SJSA1 (cell line): ENCODE measurements at regions not wholly inside any gene's neighbourhood (a gene's known extent, or its start where the extent isn't known, plus 50 kb on each side); places are given as distances from the start of the nearest gene placed in this dataset.
"Not testable (repeated sequence)": the region's sequence is repeated elsewhere in the genome, so short reads cannot be mapped to it uniquely, and the experiment has no call there.

Experiments used
- DNase-seq, 2 experiments: peaks; one replicate each; pipeline ENCODE4 v3.0.0-alpha.2; 2015 to 2020; ENCODE audit warnings: low spot score in 2 of 2, low read depth in 1 of 2
- H3K27ac ChIP-seq: fragments of 250-450 bp; sonication (Bioruptor Pico); 2 replicates; pipeline ENCODE4 v1.5.1; 2020; ENCODE audit warnings: mild to moderate bottlenecking, moderate library complexity
- H3K27me3 ChIP-seq: fragments of 250-450 bp; sonication (Bioruptor Pico); replicated peaks from 2 replicates; pipeline ENCODE4 v1.5.1; 2020; ENCODE audit warnings: mild to moderate bottlenecking, moderate library complexity
- H3K36me3 ChIP-seq: fragments of 250-450 bp; sonication (Bioruptor Pico); 2 replicates; pipeline ENCODE4 v1.5.1; 2020; ENCODE audit warnings: mild to moderate bottlenecking
- H3K4me1 ChIP-seq: fragments of 250-450 bp; sonication (Bioruptor Pico); replicated peaks from 2 replicates; pipeline ENCODE4 v1.6.1; 2021; ENCODE audit warnings: mild to moderate bottlenecking
- H3K4me3 ChIP-seq: fragments of 250-450 bp; sonication (Bioruptor Pico); 2 replicates; pipeline ENCODE4 v1.5.1; 2020; ENCODE audit warnings: mild to moderate bottlenecking
- H3K9me3 ChIP-seq: fragments of 250-450 bp; sonication (Bioruptor Pico); replicated peaks from 2 replicates; pipeline ENCODE4 v1.5.1; 2020; ENCODE audit warnings: mild to moderate bottlenecking

- H3K36me3 ChIP-seq, result no peaks in the 10 kb centered on the region
- H3K4me3 ChIP-seq, result no peak overlapping the region
- peak overlapping the region; percentile 85 for H3K27ac ChIP-seq
- no peaks in the 10 kb centered on the region for H3K27me3 ChIP-seq
- DNase-seq, result peak; percentile 60 to 75
- H3K9me3 ChIP-seq, result no peaks in the 10 kb centered on the region
- H3K4me1 ChIP-seq, result peaks cover 22% of the 10 kb centered on the region
Observed at GRCh38 chr7:81111358-81111757, 192.5 kb upstream of the SEMA3C start.

GRCh38 chr7:81110673-81111072 lies 191.8 kb upstream of the SEMA3C start:
- DNase-seq, result no peak
- no peaks in the 10 kb centered on the region for H3K27me3 ChIP-seq
- no peaks in the 10 kb centered on the region for H3K36me3 ChIP-seq
- H3K4me1 ChIP-seq, result peaks cover 22% of the 10 kb centered on the region
- H3K27ac ChIP-seq, result peak overlapping the region; percentile 85
- H3K9me3 ChIP-seq, result no peaks in the 10 kb centered on the region
- no peak overlapping the region for H3K4me3 ChIP-seq

GRCh38 chr7:81098213-81098612 lies 179.4 kb upstream of the SEMA3C start:
- no peak for DNase-seq
- no peaks in the 10 kb centered on the region for H3K36me3 ChIP-seq
- peaks cover 6% of the 10 kb centered on the region for H3K4me1 ChIP-seq
- H3K9me3 ChIP-seq, result no peaks in the 10 kb centered on the region
- H3K27me3 ChIP-seq, result no peaks in the 10 kb centered on the region
- no peak overlapping the region for H3K27ac ChIP-seq
- H3K4me3 ChIP-seq, result no peak overlapping the region

GRCh38 chr7:81094952-81095351 lies 176.1 kb upstream of the SEMA3C start:
- Histone ChIP-seq H3K4me1 (peaks cover 6% of the 10 kb centered on the region), H3K9me3 (no peaks in the 10 kb centered on the region), H3K27ac (no peak overlapping the region), H3K27me3 (no peaks in the 10 kb centered on the region), H3K36me3 (no peaks in the 10 kb centered on the region), H3K4me3 (no peak overlapping the region)
- no peak for DNase-seq

GRCh38 chr7:81081616-81082015 lies 162.8 kb upstream of the SEMA3C start:
- Histone ChIP-seq H3K4me3 (no peak overlapping the region), H3K4me1 (no peaks in the 10 kb centered on the region), H3K27ac (no peak overlapping the region), H3K9me3 (no peaks in the 10 kb centered on the region), H3K27me3 (no peaks in the 10 kb centered on the region), H3K36me3 (no peaks in the 10 kb centered on the region)
- DNase-seq, result no peak

GRCh38 chr7:81080553-81080952 lies 161.7 kb upstream of the SEMA3C start:
- H3K4me3 ChIP-seq, result no peak overlapping the region
- H3K36me3 ChIP-seq, result no peaks in the 10 kb centered on the region
- H3K4me1 ChIP-seq, result no peaks in the 10 kb centered on the region
- DNase-seq, result no peak
- H3K27ac ChIP-seq, result no peak overlapping the region
- no peaks in the 10 kb centered on the region for H3K9me3 ChIP-seq
- H3K27me3 ChIP-seq, result no peaks in the 10 kb centered on the region

- no peak overlapping the region for H3K27ac ChIP-seq
- no peaks in the 10 kb centered on the region for H3K36me3 ChIP-seq
- no peaks in the 10 kb centered on the region for H3K4me1 ChIP-seq
- DNase-seq, result no peak
- no peak overlapping the region for H3K4me3 ChIP-seq
- H3K9me3 ChIP-seq, result no peaks in the 10 kb centered on the region
- H3K27me3 ChIP-seq, result no peaks in the 10 kb centered on the region
Observed at GRCh38 chr7:81079746-81080145, 160.9 kb upstream of the SEMA3C start.

GRCh38 chr7:81075150-81075549 lies 156.3 kb upstream of the SEMA3C start:
- Histone ChIP-seq H3K36me3 (no peaks in the 10 kb centered on the region), H3K27ac (no peak overlapping the region), H3K27me3 (no peaks in the 10 kb centered on the region), H3K4me1 (no peaks in the 10 kb centered on the region), H3K9me3 (no peaks in the 10 kb centered on the region), H3K4me3 (no peak overlapping the region)
- no peak for DNase-seq

- no peaks in the 10 kb centered on the region for H3K4me1 ChIP-seq
- no peaks in the 10 kb centered on the region for H3K9me3 ChIP-seq
- no peaks in the 10 kb centered on the region for H3K27me3 ChIP-seq
- no peak overlapping the region for H3K4me3 ChIP-seq
- no peaks in the 10 kb centered on the region for H3K36me3 ChIP-seq
- H3K27ac ChIP-seq, result no peak overlapping the region
- no peak for DNase-seq
Observed at GRCh38 chr7:81074406-81074805, 155.6 kb upstream of the SEMA3C start.

GRCh38 chr7:81073931-81074251 lies 155.0 kb upstream of the SEMA3C start:
- Histone ChIP-seq H3K27me3 (no peaks in the 10 kb centered on the region), H3K4me1 (no peaks in the 10 kb centered on the region), H3K9me3 (no peaks in the 10 kb centered on the region), H3K36me3 (no peaks in the 10 kb centered on the region), H3K4me3 (no peak overlapping the region), H3K27ac (no peak overlapping the region)
- no peak for DNase-seq

- H3K9me3 ChIP-seq, result no peaks in the 10 kb centered on the region
Observed at GRCh38 chr7:81070956-81071355, 152.1 kb upstream of the SEMA3C start.

GRCh38 chr7:81066797-81067196 lies 147.9 kb upstream of the SEMA3C start:
- DNase-seq, result no peak
- H3K27me3 ChIP-seq, result no peaks in the 10 kb centered on the region
- H3K4me1 ChIP-seq, result no peaks in the 10 kb centered on the region
- H3K27ac ChIP-seq, result no peak overlapping the region
- H3K4me3 ChIP-seq, result no peak overlapping the region
- no peaks in the 10 kb centered on the region for H3K9me3 ChIP-seq
- H3K36me3 ChIP-seq, result no peaks in the 10 kb centered on the region

More at GRCh38 chr7:81070956-81071355, 152.1 kb upstream of the SEMA3C start:
- Histone ChIP-seq H3K4me3 (no peak overlapping the region), H3K36me3 (no peaks in the 10 kb centered on the region), H3K4me1 (no peaks in the 10 kb centered on the region), H3K27me3 (no peaks in the 10 kb centered on the region), H3K27ac (no peak overlapping the region)
- no peak for DNase-seq

- Histone ChIP-seq H3K4me3 (no peak overlapping the region), H3K36me3 (no peaks in the 10 kb centered on the region), H3K27me3 (no peaks in the 10 kb centered on the region), H3K27ac (no peak overlapping the region), H3K9me3 (no peaks in the 10 kb centered on the region), H3K4me1 (no peaks in the 10 kb centered on the region)
- DNase-seq, result no peak
Observed at GRCh38 chr7:81064426-81064825, 145.6 kb upstream of the SEMA3C start.

- Histone ChIP-seq H3K4me1 (no peaks in the 10 kb centered on the region), H3K27me3 (no peaks in the 10 kb centered on the region), H3K27ac (no peak overlapping the region), H3K4me3 (no peak overlapping the region), H3K36me3 (no peaks in the 10 kb centered on the region), H3K9me3 (no peaks in the 10 kb centered on the region)
- no peak for DNase-seq
Observed at GRCh38 chr7:81062755-81063154, 143.9 kb upstream of the SEMA3C start.

- H3K36me3 ChIP-seq, H3K4me3 ChIP-seq, H3K27me3 ChIP-seq, DNase-seq, H3K27ac ChIP-seq, H3K9me3 ChIP-seq: not testable (repeated sequence)
- H3K4me1 ChIP-seq, result peaks cover 10% of the 10 kb centered on the region
Observed at GRCh38 chr7:81057469-81057868, 138.6 kb upstream of the SEMA3C start.
